SK-N-SH (cell line): ENCODE measurements at regions not wholly inside any gene's neighbourhood (a gene's known extent, or its start where the extent isn't known, plus 50 kb on each side); places are given as distances from the start of the nearest gene placed in this dataset.

Experiments
- CTCF ChIA-PET: fragments of 300-600, 350-600 bp; formaldehyde crosslinking; extraction: SDS; loops from one replicate; lab custom pipeline; 2021; lab: Yijun Ruan, JAX
- POLR2A ChIA-PET: fragments of 350-600 bp; sonication (Branson Sonifier 250); formaldehyde crosslinking; extraction: SDS; loops from one replicate; lab custom pipeline; 2020; ENCODE audit warnings: antibody characterized with exemption, inconsistent platforms; lab: Yijun Ruan, JAX
- DNase-seq: peaks from one replicate; pipeline ENCODE4 v3.0.0; 2012
- H2AFZ ChIP-seq: fragments of 200-600 bp; sonication (generic); 2 replicates; pipeline ENCODE4 v1.8.1; 2016; ENCODE audit warnings: antibody characterized with exemption, mild to moderate bottlenecking, low read depth
- H3F3A ChIP-seq: fragments of 200-600 bp; sonication (generic); replicated peaks from 2 replicates; pipeline ENCODE3; 2016; ENCODE audit warnings: antibody characterized with exemption, mild to moderate bottlenecking; ENCODE audit not compliant: insufficient read depth
- H3K27ac ChIP-seq, 2 experiments: fragments of 200-500 bp in 1 of 2; fragments of 200-600 bp in 1 of 2; sonication (Bioruptor generic) in 1 of 2; sonication (generic), shearing (Covaris generic) in 1 of 2; 2 replicates each; pipeline versions ENCODE4 v1.5.1 to v1.6.1; 2014 to 2016; ENCODE audit warnings: low read depth in 2 of 2, inconsistent platforms in 1 of 2, low read length in 1 of 2, mild to moderate bottlenecking in 1 of 2, mixed read lengths in 1 of 2
- H3K27me3 ChIP-seq: fragments of 200-600 bp; sonication (generic), shearing (Covaris generic); 2 replicates; pipeline ENCODE4 v1.6.1; 2016; ENCODE audit warnings: mixed run types; ENCODE audit not compliant: insufficient read depth
- H3K36me3 ChIP-seq, 2 experiments: fragments of 200-500 bp in 1 of 2; fragments of 200-600 bp in 1 of 2; sonication (Bioruptor generic) in 1 of 2; sonication (generic) in 1 of 2; replicated peaks in 1 of 2; 2 replicates each; pipeline versions ENCODE3 to v1.5.1; 2014 to 2016; ENCODE audit warnings: low read length in 1 of 2, mild to moderate bottlenecking in 1 of 2; ENCODE audit not compliant: insufficient read depth in 2 of 2, control insufficient read depth in 1 of 2
- H3K4me1 ChIP-seq, 2 experiments: fragments of 200-500 bp in 1 of 2; fragments of 200-600 bp in 1 of 2; sonication (Bioruptor generic) in 1 of 2; sonication (generic), shearing (Covaris generic) in 1 of 2; 2 replicates each; pipeline versions ENCODE4 v1.5.1 to v1.6.1; 2014 to 2016; ENCODE audit warnings: low read depth in 1 of 2, low read length in 1 of 2, mixed run types in 1 of 2; ENCODE audit not compliant: insufficient read depth in 2 of 2, control insufficient read depth in 1 of 2
- H3K4me2 ChIP-seq: fragments of 200-600 bp; sonication (generic), shearing (Covaris generic); 2 replicates; pipeline ENCODE4 v1.6.1; 2017; ENCODE audit warnings: mixed run types
- H3K4me3 ChIP-seq, 2 experiments: fragments of 200-500 bp in 1 of 2; fragments of 200-600 bp in 1 of 2; sonication (Bioruptor generic) in 1 of 2; sonication (generic), shearing (Covaris generic) in 1 of 2; 2 replicates each; pipeline versions ENCODE4 v1.5.1 to v1.8.1; 2014 to 2016; ENCODE audit warnings: low read depth in 2 of 2, inconsistent platforms in 1 of 2, low read length in 1 of 2, mild to moderate bottlenecking in 1 of 2, mixed read lengths in 1 of 2, moderate library complexity in 1 of 2
- H3K79me2 ChIP-seq: fragments of 200-600 bp; sonication (generic); 2 replicates; pipeline ENCODE4 v1.8.1; 2017; ENCODE audit warnings: mild to moderate bottlenecking; ENCODE audit not compliant: insufficient read depth
- H3K9ac ChIP-seq: fragments of 200-600 bp; sonication (generic); 2 replicates; pipeline ENCODE4 v1.6.1; 2017; ENCODE audit warnings: mixed run types
- H3K9me2 ChIP-seq: fragments of 200-600 bp; sonication (generic); 2 replicates; pipeline ENCODE4 v1.6.1; 2017; ENCODE audit warnings: mixed run types
- H3K9me3 ChIP-seq: fragments of 200-600 bp; sonication (generic); 2 replicates; pipeline ENCODE4 v1.6.1; 2017; ENCODE audit warnings: mixed run types, mild to moderate bottlenecking, moderate library complexity
- H4K20me1 ChIP-seq: fragments of 200-600 bp; sonication (generic); 2 replicates; pipeline ENCODE4 v1.6.1; 2017; ENCODE audit warnings: mild to moderate bottlenecking, mixed run types; ENCODE audit not compliant: insufficient read depth
- CTCF ChIP-seq: fragments of 200-600 bp; sonication (generic); IDR thresholded peaks from 2 replicates; pipeline ENCODE4 v1.6.1; 2017; ENCODE audit warnings: antibody characterized with exemption, mild to moderate bottlenecking, moderate library complexity
- ELF1 ChIP-seq: IDR thresholded peaks from 2 replicates; pipeline ENCODE4 v1.4.0; 2012
- GABPA ChIP-seq: IDR thresholded peaks from 2 replicates; pipeline ENCODE4 v1.4.0; 2012; ENCODE audit warnings: low read depth, mild to moderate bottlenecking
- GATA2 ChIP-seq: sonication (generic); formaldehyde crosslinking; IDR thresholded peaks from 2 replicates; pipeline ENCODE4 v1.5.0; 2020; ENCODE audit warnings: mild to moderate bottlenecking, missing genetic modification reagents
- JUND ChIP-seq: IDR thresholded peaks from 2 replicates; pipeline ENCODE4 v1.4.0; 2012
- RAD21 ChIP-seq: IDR thresholded peaks from 2 replicates; pipeline ENCODE4 v1.6.1; 2012; ENCODE audit warnings: mild to moderate bottlenecking, low read length
- SIN3A ChIP-seq: IDR thresholded peaks from 2 replicates; pipeline ENCODE4 v1.6.1; 2012; ENCODE audit warnings: low read depth, mild to moderate bottlenecking, low read length, moderate library complexity, borderline replicate concordance
- TAF1 ChIP-seq: IDR thresholded peaks from 2 replicates; pipeline ENCODE4 v1.6.1; 2012; ENCODE audit warnings: low read depth, mild to moderate bottlenecking, low read length, moderate library complexity, borderline replicate concordance
- TCF12 ChIP-seq: IDR thresholded peaks from 2 replicates; pipeline ENCODE4 v1.4.0; 2012
- USF1 ChIP-seq: IDR thresholded peaks from 2 replicates; pipeline ENCODE4 v1.4.0; 2012; ENCODE audit warnings: low read depth, borderline replicate concordance
- YY1 ChIP-seq: IDR thresholded peaks from 2 replicates; pipeline ENCODE4 v1.4.0; 2012; ENCODE audit warnings: low read depth, mild to moderate bottlenecking
- ZBTB33 ChIP-seq: IDR thresholded peaks from 2 replicates; pipeline ENCODE4 v1.4.0; 2012; ENCODE audit warnings: low read depth, borderline replicate concordance
- WGBS: methylation state at CpG from one replicate; pipeline ENCODE4 v1.1.6; 2017; ENCODE audit warnings: low lambda C conversion rate; 5-methylcytosine and 5-hydroxymethylcytosine counted together

GRCh38 chr13:85417807-85418206 lies 381.4 kb downstream of the SLITRK6 start:
- no peak for TF ChIP-seq YY1
- TF ChIP-seq RAD21: no peak
- no peak for TF ChIP-seq SIN3A
- no peak for TF ChIP-seq USF1
- TF ChIP-seq GATA2 (CRISPR knock-in tag): no peak
- H3K27me3 ChIP-seq: no peaks in the 10 kb centered on the region
- no peaks in the 10 kb centered on the region for H3K79me2 ChIP-seq
- ChIA-PET POLR2A (no interaction called here), CTCF (interaction anchor here (1.0 kb wide), 1 partner anchor 10 kb away, joined by 3 read pairs; no protein-coding TSS in a partner anchor)
- no peaks in the 10 kb centered on the region; a peak in 1 of 4 replicates for H3K4me1 ChIP-seq
- H2AFZ ChIP-seq: no peak overlapping the region
- H3K36me3 ChIP-seq: no peaks in the 10 kb centered on the region
- H3K9me2 ChIP-seq: no peaks in the 10 kb centered on the region
- no peak overlapping the region for H3K4me2 ChIP-seq
- H3K4me3 ChIP-seq: no peak overlapping the region
- no peaks in the 10 kb centered on the region for H3K9me3 ChIP-seq
- no peaks in the 10 kb centered on the region for H3F3A ChIP-seq
- no peaks in the 10 kb centered on the region for H4K20me1 ChIP-seq
- no peak for DNase-seq
- no peak overlapping the region for H3K9ac ChIP-seq
- no peak overlapping the region for H3K27ac ChIP-seq
- whole genome bisulfite sequencing: 98% methylated on average over 8 of the region's 8 CpGs

GRCh38 chr13:85413664-85414063 lies 385.6 kb downstream of the SLITRK6 start:
- H4K20me1 ChIP-seq: no peaks in the 10 kb centered on the region

More at GRCh38 chr13:85413664-85414063, 385.6 kb downstream of the SLITRK6 start:
- no peak for DNase-seq
- no peaks in the 10 kb centered on the region; a peak in 1 of 4 replicates for H3K4me1 ChIP-seq
- H3K27me3 ChIP-seq: no peaks in the 10 kb centered on the region
- CTCF ChIA-PET: no interaction called here
- no peaks in the 10 kb centered on the region for H3K79me2 ChIP-seq
- no peak overlapping the region for H3K4me3 ChIP-seq
- TF ChIP-seq CTCF (no peak), JUND (no peak), YY1 (no peak), TAF1 (no peak), ELF1 (no peak), GABPA (no peak), ZBTB33 (no peak), TCF12 (no peak)
- POLR2A ChIA-PET: no interaction called here
- H3K9ac ChIP-seq: no peak overlapping the region
- no peak overlapping the region for H3K27ac ChIP-seq
- no peaks in the 10 kb centered on the region for H3F3A ChIP-seq
- no peak overlapping the region for H2AFZ ChIP-seq
- H3K36me3 ChIP-seq: no peaks in the 10 kb centered on the region
- no peak overlapping the region for H3K4me2 ChIP-seq
- H3K9me3 ChIP-seq: no peaks in the 10 kb centered on the region
- 89% methylated on average over 2 of the region's 2 CpGs for WGBS
- no peaks in the 10 kb centered on the region for H3K9me2 ChIP-seq
